Endothelial cell of umbilical vein (primary cell): ENCODE measurements at regions not wholly inside any gene's neighbourhood (a gene's known extent, or its start where the extent isn't known, plus 50 kb on each side); places are given as distances from the start of the nearest gene placed in this dataset.

Experiments
- BruUV-seq: library from RNA; stranded (reverse); fragments of 400-500 nt; replicated peaks from 2 replicates; lab custom pipeline; 2021; lab: Mats Ljungman, UMichigan
- CTCF ChIA-PET: fragments of 300-600, 350-600 bp; sonication (Branson Sonifier 250); formaldehyde crosslinking; loops from one replicate; lab custom pipeline; 2021; ENCODE audit warnings: antibody characterized with exemption, inconsistent platforms; lab: Charles Lee
- POLR2A ChIA-PET: fragments of 300-600, 350-600 bp; sonication (Branson Sonifier 250); formaldehyde crosslinking; loops from one replicate; lab custom pipeline; 2021; ENCODE audit warnings: antibody characterized with exemption, inconsistent platforms; lab: Charles Lee
- DNase-seq: peaks from one replicate; pipeline ENCODE4 v3.0.0-alpha.2; 2011; ENCODE audit warnings: low read depth, low spot score
- FAIRE-seq: peaks from 2 replicates; lab custom pipeline; 2011; peaks lifted over from hg19 to GRCh38; lab: Jason Lieb, UNC
- H2AFZ ChIP-seq: 2 replicates; pipeline ENCODE4 v1.6.0; 2012; ENCODE audit warnings: low read depth, low read length, control low read depth, inconsistent platforms
- H3K27ac ChIP-seq: 2 replicates; pipeline ENCODE4 v1.5.1; 2011; ENCODE audit warnings: low read depth, mild to moderate bottlenecking, control low read depth, low read length, moderate library complexity; ENCODE audit not compliant: insufficient read depth
- H3K27me3 ChIP-seq, 2 experiments: 2 replicates each; pipeline versions ENCODE4 v1.6.0 to v1.6.1; 2011; ENCODE audit warnings: low read length in 2 of 2, mixed read lengths in 1 of 2; ENCODE audit not compliant: control insufficient read depth in 2 of 2, insufficient read depth in 2 of 2
- H3K36me3 ChIP-seq, 2 experiments: 2 replicates in 1 of 2; 3 replicates in 1 of 2; pipeline ENCODE4 v1.5.1; 2011; ENCODE audit warnings: low read length in 2 of 2, mild to moderate bottlenecking in 1 of 2, moderate library complexity in 1 of 2; ENCODE audit not compliant: control insufficient read depth in 2 of 2, insufficient read depth in 2 of 2; ENCODE audit errors: extremely low read depth in 1 of 2
- H3K4me1 ChIP-seq: 3 replicates; pipeline ENCODE4 v1.5.1; 2011; ENCODE audit warnings: mild to moderate bottlenecking, low read length; ENCODE audit not compliant: control insufficient read depth, insufficient read depth; ENCODE audit errors: extremely low read depth
- H3K4me2 ChIP-seq: 2 replicates; pipeline ENCODE4 v1.6.1; 2011; ENCODE audit warnings: low read length, control low read depth, mixed read lengths; ENCODE audit not compliant: insufficient read depth
- H3K4me3 ChIP-seq, 3 experiments: fragments of 200-600 bp in 1 of 3; sonication (generic), shearing (Covaris generic) in 1 of 3; replicated peaks in 1 of 3; 2 replicates each; pipeline ENCODE4 v1.5.1; 2011 to 2016; ENCODE audit warnings: control low read depth in 3 of 3, low read length in 3 of 3, mild to moderate bottlenecking in 2 of 3, inconsistent platforms in 1 of 3, low read depth in 1 of 3, moderate library complexity in 1 of 3; ENCODE audit not compliant: insufficient read depth in 1 of 3
- H3K79me2 ChIP-seq: 2 replicates; pipeline ENCODE4 v1.6.0; 2012; ENCODE audit warnings: low read length, inconsistent platforms; ENCODE audit not compliant: control insufficient read depth, insufficient read depth
- H3K9ac ChIP-seq: replicated peaks from 2 replicates; pipeline ENCODE3; 2011; ENCODE audit warnings: low read length, control low read depth; ENCODE audit not compliant: insufficient read depth; ENCODE audit errors: extremely low read depth
- H3K9me1 ChIP-seq: replicated peaks from 3 replicates; pipeline ENCODE4 v1.6.0; 2011; ENCODE audit warnings: mild to moderate bottlenecking, low read length; ENCODE audit not compliant: control insufficient read depth, insufficient read depth; ENCODE audit errors: extremely low read depth
- H3K9me3 ChIP-seq: replicated peaks from 2 replicates; pipeline ENCODE4 v1.5.1; 2012; ENCODE audit warnings: low read length, inconsistent platforms; ENCODE audit not compliant: control insufficient read depth, insufficient read depth
- H4K20me1 ChIP-seq: replicated peaks from 2 replicates; pipeline ENCODE3; 2011; ENCODE audit warnings: mild to moderate bottlenecking, low read length; ENCODE audit not compliant: control insufficient read depth, insufficient read depth; ENCODE audit errors: extremely low read depth
- CTCF ChIP-seq, 2 donors: IDR thresholded peaks; 1 replicate in 1 of 2; 2 replicates in 1 of 2; pipeline ENCODE4 v1.5.1; 2011; ENCODE audit warnings: low read length in 2 of 2, mild to moderate bottlenecking in 2 of 2, moderate library complexity in 2 of 2, control low read depth in 1 of 2, inconsistent platforms in 1 of 2, low read depth in 1 of 2; ENCODE audit not compliant: insufficient read depth in 1 of 2; ENCODE audit errors: extremely low read depth in 1 of 2
- EZH2 ChIP-seq: IDR thresholded peaks from 2 replicates; pipeline ENCODE4 v1.6.1; 2012; ENCODE audit warnings: borderline replicate concordance, low read depth, mild to moderate bottlenecking, moderate library complexity, low read length, inconsistent platforms; ENCODE audit not compliant: severe bottlenecking
- FOS ChIP-seq: IDR thresholded peaks from 2 replicates; pipeline ENCODE4 v1.6.1; 2011; ENCODE audit warnings: mild to moderate bottlenecking, low read length, moderate library complexity, borderline replicate concordance; ENCODE audit not compliant: insufficient read depth
- GATA2 ChIP-seq: IDR thresholded peaks from 2 replicates; pipeline ENCODE4 v1.7.0; 2011; ENCODE audit warnings: low read depth, mild to moderate bottlenecking, moderate library complexity, mixed read lengths, low read length; ENCODE audit not compliant: insufficient read length, insufficient read depth
- JUN ChIP-seq: IDR thresholded peaks from 2 replicates; pipeline ENCODE4 v1.6.1; 2011; ENCODE audit warnings: borderline replicate concordance, low read depth; ENCODE audit not compliant: insufficient read length, insufficient read depth
- MAX ChIP-seq: IDR thresholded peaks from 2 replicates; pipeline ENCODE4 v1.6.1; 2011; ENCODE audit not compliant: insufficient read depth, insufficient read length
- MYC ChIP-seq: IDR thresholded peaks from one replicate; pipeline ENCODE4 v1.6.1; 2011; ENCODE audit warnings: mild to moderate bottlenecking, low read depth, low read length
- POLR2A ChIP-seq: IDR thresholded peaks from 2 replicates; pipeline ENCODE4 v1.6.1; 2012; ENCODE audit warnings: low read depth, mild to moderate bottlenecking, control low read depth, low read length
- POLR2AphosphoS5 ChIP-seq: IDR thresholded peaks from 2 replicates; pipeline ENCODE4 v1.6.1; 2012; ENCODE audit warnings: low read depth, mild to moderate bottlenecking, control low read depth, low read length, moderate library complexity; ENCODE audit not compliant: insufficient read depth
- dilution Hi-C: fragments of 300-500 bp; cut with MboI; formaldehyde crosslinking; loops from one replicate; pipeline ENCODE4 v1.15.0; 2019; ENCODE audit warnings: low sequenced_read_pairs; ENCODE audit not compliant: extremely low pct_ligation_motif_present
- intact Hi-C: fragments of 100-400 bp; cut with micrococcal nuclease; formaldehyde crosslinking; loops from one replicate; pipeline ENCODE4 v1.10.0; 2022

GRCh38 chr2:163528640-163529217 is 207.1 kb downstream of the FIGN start:
- no peak overlapping the region for H3K27ac ChIP-seq
- FAIRE-seq (no peak), DNase-seq (no peak)
- intact Hi-C loops: no loop called here
- ChIA-PET CTCF (no interaction called here), POLR2A (no interaction called here)
- dilution Hi-C loops: no loop called here
- no TSS peak for BruUV-seq
- no peaks in the 10 kb centered on the region for H4K20me1 ChIP-seq
- H2AFZ ChIP-seq: no peak overlapping the region
- no peaks in the 10 kb centered on the region for H3K9me3 ChIP-seq
- no peak overlapping the region for H3K9ac ChIP-seq
- TF ChIP-seq MAX (no peak), POLR2A (no peak), POLR2AphosphoS5 (no peak), JUN (no peak), CTCF (IDR thresholded peaks at IDR 0.05; ENCODE audit: extremely low read depth in 1 of 2, insufficient read depth in 1 of 2, low read depth in 1 of 2, low read length in 2 of 2) (no peak), EZH2 (no peak), MYC (no peak), FOS (no peak), GATA2 (no peak)
- no peaks in the 10 kb centered on the region for H3K9me1 ChIP-seq
- H3K4me3 ChIP-seq: no peak overlapping the region
- H3K27me3 ChIP-seq: no peaks in the 10 kb centered on the region
- H3K36me3 ChIP-seq: no peaks in the 10 kb centered on the region
- H3K4me2 ChIP-seq: no peak overlapping the region
- no peaks in the 10 kb centered on the region for H3K4me1 ChIP-seq
- H3K79me2 ChIP-seq: no peaks in the 10 kb centered on the region
